Bronchial epithelial cell (primary cell): ENCODE measurements at regions not wholly inside any gene's neighbourhood (a gene's known extent, or its start where the extent isn't known, plus 50 kb on each side); places are given as distances from the start of the nearest gene placed in this dataset.
A peak's percentile ranks its signal among the peaks of the same experiment; 100 is the strongest.
"Not testable (repeated sequence)": the region's sequence is repeated elsewhere in the genome, so short reads cannot be mapped to it uniquely, and the experiment has no call there.

Experiments used
- DNase-seq: peaks from one replicate; pipeline ENCODE4 v3.0.0-alpha.2; 2010; ENCODE audit warnings: low read depth
- FAIRE-seq: peaks from 2 replicates; lab custom pipeline; 2011; peaks lifted over from hg19 to GRCh38; lab: Jason Lieb, UNC
- H3K27me3 ChIP-seq: 2 replicates; pipeline ENCODE4 v1.5.1; 2011; ENCODE audit warnings: low read length; ENCODE audit not compliant: control insufficient read depth, insufficient read depth
- H3K36me3 ChIP-seq: 2 replicates; pipeline ENCODE4 v1.5.1; 2011; ENCODE audit warnings: low read length; ENCODE audit not compliant: control insufficient read depth, insufficient read depth
- H3K4me3 ChIP-seq: 2 replicates; pipeline ENCODE4 v1.5.1; 2011; ENCODE audit warnings: mild to moderate bottlenecking, low read depth, low read length, control low read depth
- CTCF ChIP-seq: IDR thresholded peaks from 2 replicates; pipeline ENCODE4 v1.5.1; 2011; ENCODE audit warnings: mild to moderate bottlenecking, moderate library complexity, low read length, control low read depth, inconsistent platforms; ENCODE audit not compliant: insufficient read depth, severe bottlenecking

GRCh38 chr5:87780831-87781760 lies 368.4 kb upstream of the CCNH start:
- no peaks in the 10 kb centered on the region for H3K27me3 ChIP-seq
- no peak for FAIRE-seq
- TF ChIP-seq CTCF, result peak; percentile 87
- peak; percentile 70 for DNase-seq
- no peaks in the 10 kb centered on the region for H3K36me3 ChIP-seq
- no peak overlapping the region for H3K4me3 ChIP-seq

GRCh38 chr5:87778876-87779275 lies 366.1 kb upstream of the CCNH start:
- Histone ChIP-seq H3K27me3 (no peaks in the 10 kb centered on the region), H3K36me3 (no peaks in the 10 kb centered on the region), H3K4me3 (no peak overlapping the region)
- TF ChIP-seq CTCF, result no peak
- DNase-seq (no peak), FAIRE-seq (no peak)

- no peak for FAIRE-seq
- H3K4me3 ChIP-seq, result no peak overlapping the region
- H3K27me3 ChIP-seq, result no peaks in the 10 kb centered on the region
- DNase-seq, result no peak
- TF ChIP-seq CTCF, result no peak
- no peaks in the 10 kb centered on the region for H3K36me3 ChIP-seq
Measured at GRCh38 chr5:87777877-87778276, 365.1 kb upstream of the CCNH start.

GRCh38 chr5:87776785-87777184 lies 364.1 kb upstream of the CCNH start:
- DNase-seq, result peak; percentile 55
- no peak for FAIRE-seq

GRCh38 chr5:87776302-87776701 lies 363.6 kb upstream of the CCNH start:
- H3K4me3 ChIP-seq, H3K27me3 ChIP-seq, H3K36me3 ChIP-seq, FAIRE-seq, DNase-seq: not testable (repeated sequence)

More at GRCh38 chr5:87776785-87777184, 364.1 kb upstream of the CCNH start:
- no peak for TF ChIP-seq CTCF
- Histone ChIP-seq H3K27me3 (no peaks in the 10 kb centered on the region), H3K36me3 (no peaks in the 10 kb centered on the region), H3K4me3 (no peak overlapping the region)

GRCh38 chr5:87775228-87775627 lies 362.5 kb upstream of the CCNH start:
- H3K4me3 ChIP-seq, result no peak overlapping the region
- FAIRE-seq (no peak), DNase-seq (no peak)
- H3K36me3 ChIP-seq, result no peaks in the 10 kb centered on the region
- no peaks in the 10 kb centered on the region for H3K27me3 ChIP-seq
- TF ChIP-seq CTCF, result no peak
